ENCODE measurements at regions not wholly inside any gene's neighbourhood (a gene's known extent, or its start where the extent isn't known, plus 50 kb on each side); places are given as distances from the start of the nearest gene placed in this dataset.

- Histone ChIP-seq H3K4me2 (ENCODE audit: insufficient read depth, low read length) (no peak overlapping the region), H2AFZ (ENCODE audit: low read depth, low read length) (no peak overlapping the region), H3K9ac (replicated peaks; ENCODE audit: extremely low read depth, insufficient read depth, low read length) (no peak overlapping the region), H3K79me2 (ENCODE audit: control insufficient read depth, insufficient read depth, low read length) (no peaks in the 10 kb centered on the region), H3K9me1 (replicated peaks; ENCODE audit: control insufficient read depth, extremely low read depth, insufficient read depth, low read length) (no peaks in the 10 kb centered on the region), H4K20me1 (replicated peaks; ENCODE audit: control insufficient read depth, extremely low read depth, insufficient read depth, low read length) (no peaks in the 10 kb centered on the region), H3K27ac (ENCODE audit: insufficient read depth, low read depth, low read length) (no peak overlapping the region), H3K9me3 (replicated peaks; ENCODE audit: control insufficient read depth, insufficient read depth, low read length) (no peaks in the 10 kb centered on the region), H3K4me3 (replicated peaks in 1 of 3; ENCODE audit: insufficient read depth in 1 of 3, low read depth in 1 of 3, low read length in 3 of 3) (no peak overlapping the region), H3K4me1 (ENCODE audit: control insufficient read depth, extremely low read depth, insufficient read depth, low read length) (no peaks in the 10 kb centered on the region), H3K27me3 (ENCODE audit: control insufficient read depth in 2 of 2, insufficient read depth in 2 of 2, low read length in 2 of 2) (peaks cover 4 to 7% of the 10 kb centered on the region in 2 experiments), H3K36me3 (ENCODE audit: control insufficient read depth in 2 of 2, extremely low read depth in 1 of 2, insufficient read depth in 2 of 2, low read length in 2 of 2) (no peaks in the 10 kb centered on the region)
- peak; percentile 11 for DNase-seq (ENCODE audit: low read depth, low spot score)
- TF ChIP-seq, protein P1, sequence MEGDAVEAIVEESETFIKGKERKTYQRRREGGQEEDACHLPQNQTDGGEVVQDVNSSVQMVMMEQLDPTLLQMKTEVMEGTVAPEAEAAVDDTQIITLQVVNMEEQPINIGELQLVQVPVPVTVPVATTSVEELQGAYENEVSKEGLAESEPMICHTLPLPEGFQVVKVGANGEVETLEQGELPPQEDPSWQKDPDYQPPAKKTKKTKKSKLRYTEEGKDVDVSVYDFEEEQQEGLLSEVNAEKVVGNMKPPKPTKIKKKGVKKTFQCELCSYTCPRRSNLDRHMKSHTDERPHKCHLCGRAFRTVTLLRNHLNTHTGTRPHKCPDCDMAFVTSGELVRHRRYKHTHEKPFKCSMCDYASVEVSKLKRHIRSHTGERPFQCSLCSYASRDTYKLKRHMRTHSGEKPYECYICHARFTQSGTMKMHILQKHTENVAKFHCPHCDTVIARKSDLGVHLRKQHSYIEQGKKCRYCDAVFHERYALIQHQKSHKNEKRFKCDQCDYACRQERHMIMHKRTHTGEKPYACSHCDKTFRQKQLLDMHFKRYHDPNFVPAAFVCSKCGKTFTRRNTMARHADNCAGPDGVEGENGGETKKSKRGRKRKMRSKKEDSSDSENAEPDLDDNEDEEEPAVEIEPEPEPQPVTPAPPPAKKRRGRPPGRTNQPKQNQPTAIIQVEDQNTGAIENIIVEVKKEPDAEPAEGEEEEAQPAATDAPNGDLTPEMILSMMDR (IDR thresholded peaks at IDR 0.05; ENCODE audit: extremely low read depth in 1 of 2, insufficient read depth in 1 of 2, low read depth in 1 of 2, low read length in 2 of 2), result no peak
- TF ChIP-seq EZH2 (IDR thresholded peaks at IDR 0.05; ENCODE audit: borderline replicate concordance, low read depth, low read length, severe bottlenecking) (no peak), FOS (IDR thresholded peaks at IDR 0.05; ENCODE audit: borderline replicate concordance, insufficient read depth, low read length) (no peak), JUN (IDR thresholded peaks at IDR 0.05; ENCODE audit: borderline replicate concordance, insufficient read depth, insufficient read length, low read depth) (no peak), POLR2A (IDR thresholded peaks at IDR 0.05; ENCODE audit: low read depth, low read length) (no peak), MYC (IDR thresholded peaks at IDR 0.05; ENCODE audit: low read depth, low read length) (no peak), GATA2 (IDR thresholded peaks at IDR 0.05; ENCODE audit: insufficient read depth, insufficient read length, low read depth, low read length) (no peak), POLR2AphosphoS5 (IDR thresholded peaks at IDR 0.05; ENCODE audit: insufficient read depth, low read depth, low read length) (no peak)
- TF ChIP-seq, protein P2, sequence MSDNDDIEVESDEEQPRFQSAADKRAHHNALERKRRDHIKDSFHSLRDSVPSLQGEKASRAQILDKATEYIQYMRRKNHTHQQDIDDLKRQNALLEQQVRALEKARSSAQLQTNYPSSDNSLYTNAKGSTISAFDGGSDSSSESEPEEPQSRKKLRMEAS (IDR thresholded peaks at IDR 0.05; ENCODE audit: insufficient read depth, insufficient read length), result no peak
- CTCF ChIA-PET, result interaction anchor here (0.9 kb wide), 1 partner anchor 9 kb away, joined by 3 read pairs; no protein-coding TSS in a partner anchor
- intact Hi-C loops (cut with micrococcal nuclease), result no loop called here
- no peak for FAIRE-seq
- dilution Hi-C loops (cut with MboI; ENCODE audit: extremely low pct_ligation_motif_present, low sequenced_read_pairs), result no loop called here
- no TSS peak for BruUV-seq (replicated peaks)
- POLR2A ChIA-PET, result no interaction called here
These were observed 188.1 kb downstream of the ARL4C start for GRCh38 chr2:234308813-234309195.
